ENCODE measurements at regions not wholly inside any gene's neighbourhood (a gene's known extent, or its start where the extent isn't known, plus 50 kb on each side); places are given as distances from the start of the nearest gene placed in this dataset.
"Not testable (repeated sequence)": the region's sequence is repeated elsewhere in the genome, so short reads cannot be mapped to it uniquely, and the experiment has no call there.

- no peak for DNase-seq
Measured at GRCh38 chr7:152594801-152595200, 81.1 kb downstream of the XRCC2 start.

- no peak for DNase-seq
Measured at GRCh38 chr7:152591976-152592375, 84.0 kb downstream of the XRCC2 start.

- no peak for DNase-seq
Measured at GRCh38 chr7:152590481-152590880, 85.5 kb downstream of the XRCC2 start.

- not testable (repeated sequence) for DNase-seq
Measured at GRCh38 chr7:152589821-152590220, 86.1 kb downstream of the XRCC2 start.

- DNase-seq, result no peak
Measured at GRCh38 chr7:152588350-152588749, 87.6 kb downstream of the XRCC2 start.

- no peak for DNase-seq
Measured at GRCh38 chr7:152587366-152587765, 88.6 kb downstream of the XRCC2 start.

- DNase-seq, result no peak
Measured at GRCh38 chr7:152583006-152583405, 92.9 kb downstream of the XRCC2 start.

- no peak for DNase-seq
Measured at GRCh38 chr7:152579070-152579469, 96.9 kb downstream of the XRCC2 start.

GRCh38 chr7:152577339-152577738 lies 98.6 kb downstream of the XRCC2 start:
- no peak for DNase-seq

GRCh38 chr7:152574892-152575548 lies 100.9 kb downstream of the XRCC2 start:
- no peak for DNase-seq

GRCh38 chr7:152573186-152573585 lies 102.8 kb downstream of the XRCC2 start:
- DNase-seq, result not testable (repeated sequence)

- DNase-seq, result no peak
Measured at GRCh38 chr7:152572101-152572500, 103.8 kb downstream of the XRCC2 start.

- DNase-seq, result no peak
Measured at GRCh38 chr7:152571068-152571467, 104.9 kb downstream of the XRCC2 start.

- DNase-seq, result no peak
Measured at GRCh38 chr7:152568972-152569371, 107.0 kb downstream of the XRCC2 start.

- no peak for DNase-seq
Measured at GRCh38 chr7:152565731-152566130, 110.2 kb downstream of the XRCC2 start.

- DNase-seq, result no peak
Measured at GRCh38 chr7:152564656-152565250, 111.2 kb downstream of the XRCC2 start.

GRCh38 chr7:152556013-152556755 lies 119.8 kb downstream of the XRCC2 start:
- DNase-seq, result no peak

- no peak for DNase-seq
Measured at GRCh38 chr7:152553671-152554317, 118.0 kb upstream of the KMT2C start.

- DNase-seq, result no peak
Measured at GRCh38 chr7:152551304-152552036, 115.7 kb upstream of the KMT2C start.

GRCh38 chr7:152544971-152545619 lies 109.3 kb upstream of the KMT2C start:
- no peak for DNase-seq

- DNase-seq, result no peak
Measured at GRCh38 chr7:152544481-152544927, 108.7 kb upstream of the KMT2C start.

- DNase-seq, result no peak
Measured at GRCh38 chr7:152543799-152544198, 108.0 kb upstream of the KMT2C start.

All from stimulated activated naive CD4-positive, alpha-beta T cell (primary cell).